H1 (cell line): ENCODE measurements at regions not wholly inside any gene's neighbourhood (a gene's known extent, or its start where the extent isn't known, plus 50 kb on each side); places are given as distances from the start of the nearest gene placed in this dataset.

Source experiments
- CTCF ChIA-PET: fragments of 300-600 bp; sonication (Branson Sonifier 250); formaldehyde crosslinking; loops from one replicate; lab custom pipeline; 2021; ENCODE audit not compliant: partially characterized antibody; lab: Charles Lee
- POLR2A ChIA-PET: fragments of 300-600 bp; sonication (Branson Sonifier 250); formaldehyde crosslinking; loops from one replicate; lab custom pipeline; 2021; ENCODE audit warnings: inconsistent platforms; ENCODE audit not compliant: partially characterized antibody; lab: Charles Lee
- DNase-seq, 2 experiments: peaks; one replicate each; pipeline versions ENCODE4 v3.0.0 to v3.0.0-alpha.2; 2010 to 2022; ENCODE audit warnings: low spot score in 2 of 2, low read depth in 1 of 2, mixed read lengths in 1 of 2
- FAIRE-seq: peaks from 2 replicates; lab custom pipeline; 2011; peaks lifted over from hg19 to GRCh38; lab: Jason Lieb, UNC
- H2AFZ ChIP-seq: 2 replicates; pipeline ENCODE4 v1.8.1; 2012; ENCODE audit warnings: low read length, inconsistent platforms
- H2AK5ac ChIP-seq: 2 replicates; pipeline ENCODE4 v1.6.1; 2013; ENCODE audit warnings: low read depth, low read length
- H2BK120ac ChIP-seq: replicated peaks from 2 replicates; pipeline ENCODE3; 2013; ENCODE audit warnings: low read depth, low read length, inconsistent platforms
- H2BK12ac ChIP-seq: 2 replicates; pipeline ENCODE4 v1.6.1; 2013; ENCODE audit warnings: low read depth, low read length
- H2BK15ac ChIP-seq: 2 replicates; pipeline ENCODE4 v1.6.1; 2013; ENCODE audit warnings: low read length
- H2BK20ac ChIP-seq: 2 replicates; pipeline ENCODE4 v1.6.1; 2013; ENCODE audit warnings: low read length
- H2BK5ac ChIP-seq: 2 replicates; pipeline ENCODE4 v1.6.1; 2013; ENCODE audit warnings: low read depth, low read length
- H3K14ac ChIP-seq: 2 replicates; pipeline ENCODE4 v1.6.1; 2013; ENCODE audit warnings: inconsistent platforms; ENCODE audit not compliant: insufficient read length
- H3K18ac ChIP-seq: 2 replicates; pipeline ENCODE4 v1.6.1; 2013; ENCODE audit warnings: low read length; ENCODE audit errors: extremely low read depth
- H3K23ac ChIP-seq: 2 replicates; pipeline ENCODE4 v1.6.1; 2013; ENCODE audit warnings: inconsistent platforms; ENCODE audit not compliant: insufficient read length
- H3K23me2 ChIP-seq: 2 replicates; pipeline ENCODE4 v1.6.1; 2013; ENCODE audit warnings: low read depth, low read length
- H3K27ac ChIP-seq: 2 replicates; pipeline ENCODE4 v1.6.1; 2011; ENCODE audit warnings: low read depth, low read length, inconsistent platforms
- H3K27me3 ChIP-seq, 4 experiments: replicated peaks in 1 of 4; 1 replicate in 1 of 4; 2 replicates in 3 of 4; pipeline versions ENCODE4 v1.6.1 to v1.8.1; 2011 to 2013; ENCODE audit warnings: low read length in 3 of 4, mild to moderate bottlenecking in 3 of 4, inconsistent platforms in 2 of 4, mixed read lengths in 2 of 4, moderate library complexity in 1 of 4; ENCODE audit not compliant: control insufficient read depth in 3 of 4, insufficient read depth in 3 of 4; ENCODE audit errors: extremely low read depth in 1 of 4
- H3K36me3 ChIP-seq, 4 experiments: 2 replicates each; pipeline versions ENCODE4 v1.6.1 to v1.8.1; 2011 to 2013; ENCODE audit warnings: mild to moderate bottlenecking in 4 of 4, low read length in 3 of 4, moderate library complexity in 2 of 4, control low read depth in 1 of 4, inconsistent platforms in 1 of 4; ENCODE audit not compliant: insufficient read depth in 4 of 4, control insufficient read depth in 2 of 4
- H3K4ac ChIP-seq: replicated peaks from 2 replicates; pipeline ENCODE3; 2013; ENCODE audit warnings: low read length, low read depth, mixed read lengths, inconsistent platforms; ENCODE audit not compliant: insufficient read length
- H3K4me1 ChIP-seq, 4 experiments: replicated peaks in 1 of 4; 1 replicate in 1 of 4; 2 replicates in 3 of 4; pipeline versions ENCODE4 v1.6.1 to v1.8.1; 2011 to 2013; ENCODE audit warnings: low read length in 3 of 4, inconsistent platforms in 2 of 4, mixed read lengths in 1 of 4; ENCODE audit not compliant: insufficient read depth in 4 of 4, control insufficient read depth in 3 of 4
- H3K4me2 ChIP-seq, 2 experiments: 2 replicates each; pipeline versions ENCODE4 v1.6.1 to v1.8.1; 2011 to 2013; ENCODE audit warnings: low read depth in 2 of 2, low read length in 2 of 2, control low read depth in 1 of 2, inconsistent platforms in 1 of 2, mild to moderate bottlenecking in 1 of 2; ENCODE audit not compliant: insufficient read depth in 1 of 2
- H3K4me3 ChIP-seq, 4 experiments: fragments of 200-600, 300-600 bp in 1 of 4; sonication (generic), shearing (Covaris generic), sonication (Bioruptor Twin) in 1 of 4; 2 replicates each; pipeline versions ENCODE4 v1.5.1 to v1.8.1; 2011 to 2016; ENCODE audit warnings: low read length in 4 of 4, low read depth in 3 of 4, control low read depth in 2 of 4, inconsistent platforms in 2 of 4, mild to moderate bottlenecking in 2 of 4, mixed read lengths in 1 of 4, moderate library complexity in 1 of 4; ENCODE audit not compliant: insufficient read depth in 2 of 4; ENCODE audit errors: extremely low read depth in 1 of 4
- H3K56ac ChIP-seq: replicated peaks from 2 replicates; pipeline ENCODE3; 2013; ENCODE audit warnings: low read depth, mild to moderate bottlenecking, mixed read lengths, low read length, inconsistent platforms; ENCODE audit not compliant: insufficient read length
- H3K79me1 ChIP-seq: 2 replicates; pipeline ENCODE4 v1.6.1; 2013; ENCODE audit warnings: low read depth, low read length, control low read depth
- H3K79me2 ChIP-seq, 2 experiments: 2 replicates each; pipeline versions ENCODE4 v1.6.1 to v1.8.1; 2012 to 2013; ENCODE audit warnings: low read length in 2 of 2, mild to moderate bottlenecking in 2 of 2, inconsistent platforms in 1 of 2; ENCODE audit not compliant: insufficient read depth in 2 of 2, control insufficient read depth in 1 of 2
- H3K9ac ChIP-seq, 4 experiments: replicated peaks in 1 of 4; 1 replicate in 1 of 4; 2 replicates in 3 of 4; pipeline versions ENCODE4 v1.6.1 to v1.8.1; 2011 to 2013; ENCODE audit warnings: low read depth in 3 of 4, low read length in 3 of 4, control low read depth in 2 of 4, mild to moderate bottlenecking in 2 of 4, moderate library complexity in 2 of 4, inconsistent platforms in 1 of 4; ENCODE audit errors: extremely low read depth in 1 of 4
- H3K9me3 ChIP-seq, 2 experiments: 2 replicates each; pipeline versions ENCODE4 v1.6.1 to v1.8.1; 2012 to 2013; ENCODE audit warnings: mild to moderate bottlenecking in 2 of 2, moderate library complexity in 2 of 2, control low read depth in 1 of 2, inconsistent platforms in 1 of 2, low read depth in 1 of 2, low read length in 1 of 2, mixed read lengths in 1 of 2; ENCODE audit not compliant: insufficient read depth in 2 of 2
- H4K20me1 ChIP-seq, 2 experiments: replicated peaks in 1 of 2; 2 replicates each; pipeline versions ENCODE3 to v1.8.1; 2011 to 2013; ENCODE audit warnings: inconsistent platforms in 2 of 2, low read length in 2 of 2, mild to moderate bottlenecking in 1 of 2; ENCODE audit not compliant: insufficient read depth in 2 of 2, control insufficient read depth in 1 of 2
- H4K5ac ChIP-seq: 2 replicates; pipeline ENCODE4 v1.6.1; 2013; ENCODE audit warnings: low read length, low read depth, mixed read lengths, inconsistent platforms; ENCODE audit not compliant: insufficient read length
- H4K8ac ChIP-seq: 2 replicates; pipeline ENCODE4 v1.8.0; 2013; ENCODE audit warnings: mild to moderate bottlenecking, moderate library complexity, low read length, inconsistent platforms; ENCODE audit not compliant: insufficient read depth; ENCODE audit errors: extremely low read depth
- H4K91ac ChIP-seq: replicated peaks from 2 replicates; pipeline ENCODE3; 2013; ENCODE audit warnings: low read length, mixed read lengths, inconsistent platforms; ENCODE audit not compliant: insufficient read length
- CBX5 ChIP-seq: fragments of 300-800, 300-1000 bp; sonication (generic); IDR thresholded peaks from 2 replicates; pipeline ENCODE4 v1.7.1; 2016; ENCODE audit warnings: antibody characterized with exemption, low read length, low read depth
- CEBPB ChIP-seq: IDR thresholded peaks from 2 replicates; pipeline ENCODE4 v1.6.1; 2012; ENCODE audit warnings: low read depth, low read length
- CTBP2 ChIP-seq: IDR thresholded peaks from 2 replicates; pipeline ENCODE4 v1.7.0; 2011; ENCODE audit warnings: borderline replicate concordance, mild to moderate bottlenecking, moderate library complexity, mixed read lengths, low read length; ENCODE audit not compliant: insufficient read depth, insufficient read length
- KDM1A ChIP-seq: fragments of 200-600, 300-600 bp; sonication (generic); IDR thresholded peaks from 2 replicates; pipeline ENCODE4 v1.7.1; 2016; ENCODE audit warnings: mild to moderate bottlenecking, low read length, borderline replicate concordance
- NANOG ChIP-seq: IDR thresholded peaks from 2 replicates; pipeline ENCODE4 v1.6.1; 2011; ENCODE audit warnings: low read length, low read depth, mild to moderate bottlenecking, inconsistent platforms; ENCODE audit not compliant: insufficient read depth, poor library complexity, severe bottlenecking
- SIRT6 ChIP-seq: IDR thresholded peaks from one replicate; pipeline ENCODE4 v1.7.1; 2012; ENCODE audit warnings: low read length, inconsistent platforms
- SP2 ChIP-seq: IDR thresholded peaks from 2 replicates; pipeline ENCODE4 v1.6.1; 2012; ENCODE audit warnings: mild to moderate bottlenecking, low read length, inconsistent platforms
- SRF ChIP-seq: IDR thresholded peaks from 2 replicates; pipeline ENCODE4 v1.6.1; 2011; ENCODE audit warnings: mild to moderate bottlenecking, low read depth, low read length, moderate library complexity
- YY1 ChIP-seq: IDR thresholded peaks from 2 replicates; pipeline ENCODE4 v1.6.1; 2011; ENCODE audit warnings: low read depth, mild to moderate bottlenecking, low read length
- ZNF274 ChIP-seq: IDR thresholded peaks from 2 replicates; pipeline ENCODE4 v1.7.0; 2012; ENCODE audit warnings: low read length, borderline replicate concordance; ENCODE audit errors: extremely low read depth
- WGBS, 2 experiments: shearing (Covaris generic) in 1 of 2; methylation state at CpG; one replicate each; pipeline versions ENCODE4 v1.1.6 to v1.1.7; 2013 to 2015; ENCODE audit warnings: low lambda C conversion rate in 2 of 2, mixed read lengths in 2 of 2, inconsistent platforms in 1 of 2, low coverage in 1 of 2, missing lambda C conversion rate in 1 of 2; ENCODE audit not compliant: insufficient replicate concordance in 2 of 2, insufficient coverage in 1 of 2, insufficient read length in 1 of 2; ENCODE audit errors: extremely low coverage in 1 of 2, missing lambda C conversion rate in 1 of 2; 5-methylcytosine and 5-hydroxymethylcytosine counted together
- TF ChIP-seq, protein P1 (sequence below): IDR thresholded peaks from 2 replicates; pipeline ENCODE4 v1.6.1; 2012; ENCODE audit warnings: inconsistent platforms

DNA sequence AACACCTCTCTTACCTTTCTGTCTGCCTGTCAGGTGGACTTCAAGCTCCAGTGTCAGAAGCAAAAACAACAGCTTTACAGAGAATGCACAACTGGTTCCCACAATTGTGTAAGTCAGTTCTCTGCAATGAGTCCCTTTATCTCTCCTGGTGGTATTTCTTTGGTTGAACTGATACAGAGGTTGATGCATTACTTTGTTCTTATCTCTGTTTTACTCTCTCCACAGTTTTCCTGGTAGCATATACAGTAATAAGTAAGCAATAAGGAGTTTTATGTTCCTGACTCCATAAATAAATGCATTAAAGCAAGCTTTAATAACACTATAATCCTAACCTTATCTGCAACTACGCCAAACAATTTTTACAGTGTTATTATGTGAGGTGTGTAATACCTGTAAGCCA is 310.3 kb upstream of the GYPC start:
- Histone ChIP-seq H2BK20ac (no peak overlapping the region), H2BK120ac (no peak overlapping the region), H2AK5ac (no peak overlapping the region), H3K4me2 (no peak overlapping the region), H3K9me3 (no peaks in the 10 kb centered on the region), H3K36me3 (no peaks in the 10 kb centered on the region), H3K79me2 (no peaks in the 10 kb centered on the region), H2BK15ac (no peak overlapping the region), H3K4me1 (no peaks in the 10 kb centered on the region), H3K4ac (no peak overlapping the region), H4K8ac (no peak overlapping the region), H3K56ac (no peak overlapping the region), H2BK5ac (no peak overlapping the region), H3K23ac (no peak overlapping the region), H3K18ac (no peak overlapping the region), H3K9ac (no peak overlapping the region), H2AFZ (no peak overlapping the region; the same call in 1 of the 2 replicates), H4K5ac (no peak overlapping the region), H3K79me1 (no peaks in the 10 kb centered on the region), H3K27ac (no peak overlapping the region), H4K20me1 (no peaks in the 10 kb centered on the region), H3K27me3 (no peaks in the 10 kb centered on the region), H3K23me2 (no peaks in the 10 kb centered on the region), H3K14ac (no peak overlapping the region), H3K4me3 (no peak overlapping the region), H2BK12ac (no peak overlapping the region), H4K91ac (no peak overlapping the region)
- ChIA-PET POLR2A (no interaction called here), CTCF (interaction anchor here (0.6 to 2.2 kb wide), 3 partner anchors 10 to 14 kb away, joined by 3 to 11 read pairs (median 9); no protein-coding TSS in a partner anchor)
- FAIRE-seq (no peak), DNase-seq (no peak)
- 89% methylated on average over 1 of the region's 1 CpG; no CpG with 5 or more reads in 1 of the 2 experiments for WGBS, 2 experiments
- TF ChIP-seq SP2 (no peak), CTBP2 (no peak), CBX5 (no peak), YY1 (no peak), SRF (no peak), SIRT6 (no peak), CEBPB (no peak), NANOG (no peak), ZNF274 (no peak), KDM1A (no peak)
- TF ChIP-seq, protein P1, sequence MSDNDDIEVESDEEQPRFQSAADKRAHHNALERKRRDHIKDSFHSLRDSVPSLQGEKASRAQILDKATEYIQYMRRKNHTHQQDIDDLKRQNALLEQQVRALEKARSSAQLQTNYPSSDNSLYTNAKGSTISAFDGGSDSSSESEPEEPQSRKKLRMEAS: no peak
